HepG2 (cell line): ENCODE measurements at regions not wholly inside any gene's neighbourhood (a gene's known extent, or its start where the extent isn't known, plus 50 kb on each side); places are given as distances from the start of the nearest gene placed in this dataset.
"Not testable (repeated sequence)": the region's sequence is repeated elsewhere in the genome, so short reads cannot be mapped to it uniquely, and the experiment has no call there.

Experiments used
- ATAC-seq: fragments of 200-7000 bp; cut with Tn5 transposase; 3 replicates; pipeline ENCODE4 v1.9.1; 2020; ENCODE audit warnings: mild to moderate bottlenecking, moderate library complexity
- BruUV-seq: library from RNA; stranded (reverse); fragments of 400-500 nt; replicated peaks from 2 replicates; lab custom pipeline; 2021; lab: Mats Ljungman, UMichigan
- CTCF ChIA-PET: fragments of 300-600 bp; formaldehyde crosslinking; extraction: SDS; loops from one replicate; lab custom pipeline; 2021; ENCODE audit warnings: low total read pairs, inconsistent platforms, low intra/inter-chr PET ratio; lab: Yijun Ruan, JAX
- POLR2A ChIA-PET: fragments of 350-600 bp; sonication (Branson Sonifier 250); formaldehyde crosslinking; loops from one replicate; lab custom pipeline; 2020; ENCODE audit warnings: antibody characterized with exemption, inconsistent platforms; lab: Yijun Ruan, JAX
- DNase-seq: peaks from one replicate; pipeline ENCODE4 v3.0.0-alpha.2; 2015; ENCODE audit warnings: low spot score
- FAIRE-seq: peaks from 3 replicates; lab custom pipeline; 2011; peaks lifted over from hg19 to GRCh38; lab: Jason Lieb, UNC
- H2AFZ ChIP-seq: one replicate; pipeline ENCODE4 v1.6.1; 2011; ENCODE audit warnings: low read length, inconsistent platforms
- H3K27ac ChIP-seq: fragments of 300-600 bp; 3 replicates; pipeline ENCODE4 v1.8.0; 2011; ENCODE audit warnings: mixed run types, mild to moderate bottlenecking, mixed read lengths, low read length, inconsistent platforms; ENCODE audit not compliant: insufficient read depth; ENCODE audit errors: extremely low read length
- H3K27me3 ChIP-seq, 2 experiments: fragments of 200-600 bp in 1 of 2; 2 replicates in 1 of 2; 3 replicates in 1 of 2; pipeline versions ENCODE4 v1.6.0 to v1.8.0; 2011; ENCODE audit warnings: low read length in 2 of 2, mild to moderate bottlenecking in 2 of 2, moderate library complexity in 2 of 2, inconsistent platforms in 1 of 2; ENCODE audit not compliant: insufficient read depth in 2 of 2, control insufficient read depth in 1 of 2
- H3K36me3 ChIP-seq, 2 experiments: fragments of 200-600 bp in 1 of 2; replicated peaks in 1 of 2; 2 replicates in 1 of 2; 3 replicates in 1 of 2; pipeline versions ENCODE4 v1.5.1 to v1.8.0; 2011; ENCODE audit warnings: low read length in 2 of 2, inconsistent platforms in 1 of 2; ENCODE audit not compliant: insufficient read depth in 2 of 2, control insufficient read depth in 1 of 2
- H3K4me1 ChIP-seq: 2 replicates; pipeline ENCODE4 v1.5.1; 2012; ENCODE audit warnings: low read length, inconsistent platforms; ENCODE audit not compliant: insufficient read depth
- H3K4me2 ChIP-seq: 2 replicates; pipeline ENCODE4 v1.6.0; 2011; ENCODE audit warnings: low read depth, low read length, inconsistent platforms
- H3K4me3 ChIP-seq, 3 experiments: fragments of 200-600 bp in 1 of 3; sonication (generic), shearing (Covaris generic) in 1 of 3; replicated peaks in 1 of 3; 2 replicates each; pipeline ENCODE4 v1.5.1; 2011 to 2016; ENCODE audit warnings: low read length in 3 of 3, inconsistent platforms in 2 of 3, low read depth in 2 of 3, mild to moderate bottlenecking in 2 of 3, control low read depth in 1 of 3, mixed read lengths in 1 of 3; ENCODE audit not compliant: insufficient read depth in 1 of 3
- H3K79me2 ChIP-seq: one replicate; pipeline ENCODE4 v1.6.1; 2011; ENCODE audit warnings: low read length, inconsistent platforms; ENCODE audit not compliant: insufficient read depth
- H3K9ac ChIP-seq: 2 replicates; pipeline ENCODE4 v1.6.0; 2011; ENCODE audit warnings: mild to moderate bottlenecking, low read depth, low read length, inconsistent platforms; ENCODE audit not compliant: insufficient read depth
- H3K9me3 ChIP-seq: 2 replicates; pipeline ENCODE4 v1.5.1; 2012; ENCODE audit warnings: mild to moderate bottlenecking, low read length
- H4K20me1 ChIP-seq: 2 replicates; pipeline ENCODE4 v1.6.0; 2011; ENCODE audit warnings: inconsistent platforms, mild to moderate bottlenecking, low read length, moderate library complexity; ENCODE audit not compliant: insufficient read depth
- CEBPB ChIP-seq: IDR thresholded peaks from 2 replicates; pipeline ENCODE4 v1.6.1; 2011; ENCODE audit warnings: low read depth, low read length, improper control_type of control experiment, borderline replicate concordance
- JUNB ChIP-seq: sonication (generic); formaldehyde crosslinking; IDR thresholded peaks from 2 replicates; pipeline ENCODE4 v1.8.0; 2022; ENCODE audit warnings: missing genetic modification reagents, mild to moderate bottlenecking, borderline replicate concordance
- LBX2 ChIP-seq: sonication (generic); formaldehyde crosslinking; IDR thresholded peaks from 2 replicates; pipeline ENCODE4 v1.5.0; 2020; ENCODE audit warnings: missing genetic modification reagents, mild to moderate bottlenecking, borderline replicate concordance
- PCBP1 ChIP-seq: fragments of 200-400 bp; formaldehyde crosslinking; IDR thresholded peaks from 2 replicates; pipeline ENCODE4 v1.6.1; 2017; ENCODE audit warnings: mild to moderate bottlenecking, low read depth, low read length, borderline replicate concordance
- TIGD3 ChIP-seq: sonication (generic); formaldehyde crosslinking; IDR thresholded peaks from 2 replicates; pipeline ENCODE4 v1.5.1; 2020; ENCODE audit warnings: mild to moderate bottlenecking, missing genetic modification reagents, borderline replicate concordance
- WGBS: methylation state at CpG from one replicate; pipeline ENCODE4 v1.1.6; 2017; ENCODE audit warnings: low lambda C conversion rate; 5-methylcytosine and 5-hydroxymethylcytosine counted together
- in situ Hi-C: cut with HindIII; loops from 2 replicates; pipeline ENCODE4 v1.10.0; 2017; ENCODE audit warnings: low pct_unique_long_range_greater_than_20kb; ENCODE audit not compliant: extremely low pct_ligation_motif_present
- intact Hi-C: fragments of 100-400 bp; cut with micrococcal nuclease; formaldehyde crosslinking; loops from one replicate; pipeline ENCODE4 v1.10.0; 2022; ENCODE audit not compliant: unreplicated experiment
- TF ChIP-seq, protein P1 (sequence below): sonication (generic); formaldehyde crosslinking; IDR thresholded peaks from 2 replicates; pipeline ENCODE4 v1.4.0; 2020; ENCODE audit warnings: mild to moderate bottlenecking, missing genetic modification reagents, borderline replicate concordance
- TF ChIP-seq, protein P2 (sequence below): sonication (generic); formaldehyde crosslinking; IDR thresholded peaks from 2 replicates; pipeline ENCODE4 v1.4.0; 2020; ENCODE audit warnings: missing genetic modification reagents, mild to moderate bottlenecking, borderline replicate concordance

DNA sequence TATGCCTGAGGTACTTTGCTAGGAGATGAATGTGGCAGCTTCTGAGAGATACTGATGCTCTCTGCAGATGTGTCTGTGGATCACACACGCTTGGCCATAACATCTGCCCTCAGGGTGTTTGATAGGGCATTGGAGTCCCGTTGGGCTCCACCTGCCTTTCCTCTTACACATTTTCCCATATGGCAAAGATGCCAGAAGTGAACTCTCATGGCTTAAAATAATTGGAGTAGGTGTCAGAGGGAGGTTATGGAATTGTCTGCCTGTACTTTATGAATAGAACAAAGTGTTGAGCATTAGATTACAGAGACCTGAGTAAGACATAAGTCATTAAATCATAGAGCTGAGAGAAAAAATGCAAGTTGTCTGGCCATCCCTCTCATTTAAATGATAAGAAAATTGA, 75.3 kb upstream of the PNPT1 start (continued):
- TF ChIP-seq LBX2 (CRISPR knock-in tag) (no peak), PCBP1 (no peak), JUNB (CRISPR knock-in tag) (no peak)
- TF ChIP-seq, protein P1, sequence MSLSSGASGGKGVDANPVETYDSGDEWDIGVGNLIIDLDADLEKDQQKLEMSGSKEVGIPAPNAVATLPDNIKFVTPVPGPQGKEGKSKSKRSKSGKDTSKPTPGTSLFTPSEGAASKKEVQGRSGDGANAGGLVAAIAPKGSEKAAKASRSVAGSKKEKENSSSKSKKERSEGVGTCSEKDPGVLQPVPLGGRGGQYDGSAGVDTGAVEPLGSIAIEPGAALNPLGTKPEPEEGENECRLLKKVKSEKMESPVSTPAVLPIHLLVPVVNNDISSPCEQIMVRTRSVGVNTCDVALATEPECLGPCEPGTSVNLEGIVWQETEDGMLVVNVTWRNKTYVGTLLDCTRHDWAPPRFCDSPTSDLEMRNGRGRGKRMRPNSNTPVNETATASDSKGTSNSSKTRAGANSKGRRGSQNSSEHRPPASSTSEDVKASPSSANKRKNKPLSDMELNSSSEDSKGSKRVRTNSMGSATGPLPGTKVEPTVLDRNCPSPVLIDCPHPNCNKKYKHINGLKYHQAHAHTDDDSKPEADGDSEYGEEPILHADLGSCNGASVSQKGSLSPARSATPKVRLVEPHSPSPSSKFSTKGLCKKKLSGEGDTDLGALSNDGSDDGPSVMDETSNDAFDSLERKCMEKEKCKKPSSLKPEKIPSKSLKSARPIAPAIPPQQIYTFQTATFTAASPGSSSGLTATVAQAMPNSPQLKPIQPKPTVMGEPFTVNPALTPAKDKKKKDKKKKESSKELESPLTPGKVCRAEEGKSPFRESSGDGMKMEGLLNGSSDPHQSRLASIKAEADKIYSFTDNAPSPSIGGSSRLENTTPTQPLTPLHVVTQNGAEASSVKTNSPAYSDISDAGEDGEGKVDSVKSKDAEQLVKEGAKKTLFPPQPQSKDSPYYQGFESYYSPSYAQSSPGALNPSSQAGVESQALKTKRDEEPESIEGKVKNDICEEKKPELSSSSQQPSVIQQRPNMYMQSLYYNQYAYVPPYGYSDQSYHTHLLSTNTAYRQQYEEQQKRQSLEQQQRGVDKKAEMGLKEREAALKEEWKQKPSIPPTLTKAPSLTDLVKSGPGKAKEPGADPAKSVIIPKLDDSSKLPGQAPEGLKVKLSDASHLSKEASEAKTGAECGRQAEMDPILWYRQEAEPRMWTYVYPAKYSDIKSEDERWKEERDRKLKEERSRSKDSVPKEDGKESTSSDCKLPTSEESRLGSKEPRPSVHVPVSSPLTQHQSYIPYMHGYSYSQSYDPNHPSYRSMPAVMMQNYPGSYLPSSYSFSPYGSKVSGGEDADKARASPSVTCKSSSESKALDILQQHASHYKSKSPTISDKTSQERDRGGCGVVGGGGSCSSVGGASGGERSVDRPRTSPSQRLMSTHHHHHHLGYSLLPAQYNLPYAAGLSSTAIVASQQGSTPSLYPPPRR (CRISPR knock-in tag): no peak
- TF ChIP-seq, protein P2, sequence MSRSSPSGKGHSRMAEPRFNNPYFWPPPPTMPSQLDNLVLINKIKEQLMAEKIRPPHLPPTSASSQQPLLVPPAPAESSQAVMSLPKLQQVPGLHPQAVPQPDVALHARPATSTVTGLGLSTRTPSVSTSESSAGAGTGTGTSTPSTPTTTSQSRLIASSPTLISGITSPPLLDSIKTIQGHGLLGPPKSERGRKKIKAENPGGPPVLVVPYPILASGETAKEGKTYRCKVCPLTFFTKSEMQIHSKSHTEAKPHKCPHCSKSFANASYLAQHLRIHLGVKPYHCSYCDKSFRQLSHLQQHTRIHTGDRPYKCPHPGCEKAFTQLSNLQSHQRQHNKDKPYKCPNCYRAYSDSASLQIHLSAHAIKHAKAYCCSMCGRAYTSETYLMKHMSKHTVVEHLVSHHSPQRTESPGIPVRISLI (CRISPR knock-in tag): no peak

DNA sequence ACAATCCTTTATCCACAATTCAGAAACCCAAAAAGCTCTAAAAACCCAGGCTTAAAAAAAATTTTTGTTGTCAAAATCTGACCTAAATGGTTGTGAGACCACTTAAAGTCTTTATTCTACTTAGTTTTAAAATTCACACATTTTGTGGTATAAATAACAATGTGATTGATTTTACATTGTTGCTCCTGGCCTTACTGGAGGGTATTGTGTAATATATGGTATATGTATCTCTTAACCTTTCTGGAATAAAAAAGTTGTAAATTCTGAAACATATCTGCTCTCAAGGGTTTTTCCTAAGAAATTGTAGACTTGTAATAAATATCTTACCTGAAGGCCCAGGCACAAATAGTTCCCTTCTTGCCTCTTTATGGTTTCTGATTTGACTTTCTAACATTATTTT, 73.3 kb upstream of the PNPT1 start:
- Histone ChIP-seq H3K27me3 (no peaks in the 10 kb centered on the region), H3K4me2 (no peak overlapping the region), H3K27ac (no peak overlapping the region), H3K9ac (no peak overlapping the region), H3K4me3 (no peak overlapping the region), H3K79me2 (no peaks in the 10 kb centered on the region), H3K9me3 (no peaks in the 10 kb centered on the region), H4K20me1 (no peaks in the 10 kb centered on the region), H2AFZ (no peak overlapping the region), H3K4me1 (no peaks in the 10 kb centered on the region), H3K36me3 (no peaks in the 10 kb centered on the region)
- FAIRE-seq (no peak), ATAC-seq (no peak), DNase-seq (no peak)
- BruUV-seq: no TSS peak
- intact Hi-C loops: no loop called here
- POLR2A ChIA-PET: no interaction called here
- TF ChIP-seq CEBPB (peak; percentile 56; the same call in 1 of the 2 replicates), TIGD3 (CRISPR knock-in tag) (no peak)
- in situ Hi-C loops: loop anchor here (5.0 kb wide), 1 partner anchor 195 kb away; no protein-coding TSS in a partner anchor
- CTCF ChIA-PET: no interaction called here

GRCh38 chr2:55765708-55766107, 72.1 kb upstream of the PNPT1 start:
- H3K4me2 ChIP-seq, DNase-seq, POLR2A ChIA-PET, FAIRE-seq, H4K20me1 ChIP-seq, H3K27me3 ChIP-seq, H3K9me3 ChIP-seq, ATAC-seq, H3K4me1 ChIP-seq, H3K27ac ChIP-seq, H2AFZ ChIP-seq, BruUV-seq, H3K79me2 ChIP-seq, H3K9ac ChIP-seq, H3K4me3 ChIP-seq, intact Hi-C loops, CTCF ChIA-PET, H3K36me3 ChIP-seq: not testable (repeated sequence)
- in situ Hi-C loops: loop anchor here (5.0 kb wide), 1 partner anchor 197 kb away; no protein-coding TSS in a partner anchor
- WGBS: 4% methylated on average over 2 of the region's 2 CpGs
